ENCODE measurements at regions not wholly inside any gene's neighbourhood (a gene's known extent, or its start where the extent isn't known, plus 50 kb on each side); places are given as distances from the start of the nearest gene placed in this dataset.

DNA sequence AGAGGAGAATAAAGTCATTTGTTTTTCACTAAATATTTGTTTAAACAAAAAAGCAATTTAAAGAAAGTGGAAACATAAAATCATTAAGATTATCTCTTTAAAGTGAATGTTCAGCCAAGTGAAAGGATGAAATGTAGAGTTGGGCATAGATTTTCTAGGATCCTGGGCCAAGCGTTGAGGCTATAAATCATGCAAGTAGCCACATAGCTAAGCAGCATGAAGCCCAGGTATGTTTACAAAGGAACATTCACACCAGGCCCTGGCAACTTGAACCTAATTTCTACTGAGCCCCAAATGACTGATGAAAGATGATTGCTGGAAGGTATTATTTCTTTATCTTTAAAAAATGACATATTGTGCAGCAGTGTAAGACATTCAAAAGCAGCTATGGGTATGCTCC, 461.8 kb downstream of the MAT2B start:
- no peak for TF ChIP-seq CTCF (IDR thresholded peaks at IDR 0.05; ENCODE audit: insufficient read depth, low read length)
- DNase-seq (ENCODE audit: low read depth) = no peak
- no peak overlapping the region for H3K4me3 ChIP-seq (ENCODE audit: low read depth, low read length)

- H3K4me3 ChIP-seq (ENCODE audit: low read depth, low read length) = no peak overlapping the region
- no peak for TF ChIP-seq CTCF (IDR thresholded peaks at IDR 0.05; ENCODE audit: insufficient read depth, low read length)
- DNase-seq (ENCODE audit: low read depth) = no peak
Measured at GRCh38 chr5:163968651-163969050, 463.2 kb downstream of the MAT2B start.

- H3K4me3 ChIP-seq (ENCODE audit: low read depth, low read length) = no peak overlapping the region
- peak; percentile 17 for DNase-seq (ENCODE audit: low read depth)
- TF ChIP-seq CTCF (IDR thresholded peaks at IDR 0.05; ENCODE audit: insufficient read depth, low read length) = no peak
Measured at GRCh38 chr5:163976696-163977095, 471.3 kb downstream of the MAT2B start.

DNA sequence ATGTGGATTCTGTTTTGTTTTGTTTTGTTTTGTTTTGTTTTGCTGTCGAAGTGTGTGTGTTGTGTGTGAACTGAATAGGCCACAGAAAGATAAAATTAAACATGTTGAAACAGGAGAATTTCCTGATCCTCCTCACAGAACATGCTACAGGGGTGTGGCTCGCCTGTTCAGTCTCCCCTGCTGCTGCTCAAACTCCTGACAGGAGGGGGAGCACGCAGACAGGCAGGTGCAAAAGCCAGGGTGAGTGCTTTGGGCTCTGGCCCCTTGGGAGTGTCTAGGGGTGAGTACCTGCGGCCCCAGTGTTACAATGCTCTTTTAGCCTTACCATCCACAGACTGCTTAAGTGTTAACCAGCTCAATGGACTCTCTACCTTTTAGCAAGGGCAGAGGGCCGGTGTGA, 473.5 kb downstream of the MAT2B start:
- no peak for DNase-seq (ENCODE audit: low read depth)
- no peak for TF ChIP-seq CTCF (IDR thresholded peaks at IDR 0.05; ENCODE audit: insufficient read depth, low read length)
- no peak overlapping the region for H3K4me3 ChIP-seq (ENCODE audit: low read depth, low read length)

DNA sequence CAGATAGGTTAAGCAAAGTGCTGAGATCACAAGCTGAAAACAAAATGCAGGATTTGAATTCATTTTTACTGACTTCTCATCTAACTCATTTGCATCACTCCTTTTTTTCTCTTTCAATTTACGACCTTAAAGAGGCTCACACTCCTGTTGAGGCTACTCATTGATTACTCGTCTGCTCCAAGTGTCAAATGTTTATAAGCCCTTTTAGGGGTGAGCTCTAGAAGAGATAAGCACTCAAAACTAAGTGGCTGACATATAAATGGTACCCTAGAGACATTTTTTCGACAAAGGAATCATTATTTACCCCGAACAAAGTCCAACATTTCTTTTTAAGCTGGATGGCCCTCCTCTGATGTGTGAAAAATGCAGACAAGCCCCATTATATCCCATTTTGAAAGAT, 483.1 kb downstream of the MAT2B start:
- no peak overlapping the region for H3K4me3 ChIP-seq (ENCODE audit: low read depth, low read length)
- TF ChIP-seq CTCF (IDR thresholded peaks at IDR 0.05; ENCODE audit: insufficient read depth, low read length) = no peak
- no peak for DNase-seq (ENCODE audit: low read depth)

- no peak for TF ChIP-seq CTCF (IDR thresholded peaks at IDR 0.05; ENCODE audit: insufficient read depth, low read length)
- H3K4me3 ChIP-seq (ENCODE audit: low read depth, low read length) = no peak overlapping the region
- DNase-seq (ENCODE audit: low read depth) = no peak
Measured at GRCh38 chr5:163993126-163993525, 487.7 kb downstream of the MAT2B start.

DNA sequence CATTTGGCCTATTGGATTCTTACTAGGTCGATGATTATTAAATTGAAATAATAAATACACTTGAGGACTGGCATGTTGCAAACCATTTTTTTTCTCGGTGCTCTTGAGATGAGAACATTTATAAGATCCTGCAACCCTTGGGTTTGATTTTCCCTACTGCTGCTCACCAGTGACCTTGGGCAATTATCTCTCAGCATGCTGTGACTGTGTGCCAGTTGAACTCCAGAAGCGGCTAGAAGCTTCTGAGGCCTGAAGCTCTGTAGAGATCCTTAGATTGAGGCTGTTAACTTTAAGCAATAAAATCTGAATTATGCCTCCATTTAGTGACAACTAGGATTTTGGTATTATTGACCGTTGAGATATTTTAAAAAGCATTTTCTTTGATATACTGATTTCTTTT, 489.8 kb downstream of the MAT2B start:
- no peak overlapping the region for H3K4me3 ChIP-seq (ENCODE audit: low read depth, low read length)
- no peak for TF ChIP-seq CTCF (IDR thresholded peaks at IDR 0.05; ENCODE audit: insufficient read depth, low read length)
- DNase-seq (ENCODE audit: low read depth) = no peak
